NCI-H446 treated with DMSO at 0.1 percent for 48 hours (cell line): ENCODE measurements at regions not wholly inside any gene's neighbourhood (a gene's known extent, or its start where the extent isn't known, plus 50 kb on each side); places are given as distances from the start of the nearest gene placed in this dataset.
"Not testable (repeated sequence)": the region's sequence is repeated elsewhere in the genome, so short reads cannot be mapped to it uniquely, and the experiment has no call there.

Source experiments
- DNase-seq: peaks from one replicate; lab custom pipeline; 2025; lab: John Stamatoyannopoulos, UW

GRCh38 chr3:14252321-14253021, 73.9 kb downstream of the LSM3 start:
- DNase-seq, result no peak

- no peak for DNase-seq
Observed at GRCh38 chr3:14253022-14253706, 74.5 kb downstream of the LSM3 start.

- no peak for DNase-seq
Observed at GRCh38 chr3:14253707-14254382, 75.2 kb downstream of the LSM3 start.

- DNase-seq, result no peak
Observed at GRCh38 chr3:14254812-14255702, 76.4 kb downstream of the LSM3 start.

- DNase-seq, result no peak
Observed at GRCh38 chr3:14256046-14256445, 77.4 kb downstream of the LSM3 start.

- no peak for DNase-seq
Observed at GRCh38 chr3:14256561-14257342, 78.1 kb downstream of the LSM3 start.

- DNase-seq, result no peak
Observed at GRCh38 chr3:14258906-14259904, 80.6 kb downstream of the LSM3 start.

GRCh38 chr3:14260463-14260862, 81.8 kb downstream of the LSM3 start:
- DNase-seq, result no peak

GRCh38 chr3:14261229-14261628, 82.6 kb downstream of the LSM3 start:
- DNase-seq, result no peak

- DNase-seq, result no peak
Observed at GRCh38 chr3:14262212-14262611, 83.6 kb downstream of the LSM3 start.

GRCh38 chr3:14262867-14263266, 84.2 kb downstream of the LSM3 start:
- no peak for DNase-seq

- DNase-seq, result no peak
Observed at GRCh38 chr3:14263317-14264005, 84.8 kb downstream of the LSM3 start.

- DNase-seq, result no peak
Observed at GRCh38 chr3:14265246-14265962, 86.8 kb downstream of the LSM3 start.

- DNase-seq, result no peak
Observed at GRCh38 chr3:14266361-14266760, 87.7 kb downstream of the LSM3 start.

- no peak for DNase-seq
Observed at GRCh38 chr3:14267976-14268375, 89.4 kb downstream of the LSM3 start.

GRCh38 chr3:14268897-14269296, 90.3 kb downstream of the LSM3 start:
- no peak for DNase-seq

- DNase-seq, result not testable (repeated sequence)
Observed at GRCh38 chr3:14272041-14272958, 93.7 kb downstream of the LSM3 start.
